HG02884 (cell line): ENCODE measurements at regions not wholly inside any gene's neighbourhood (a gene's known extent, or its start where the extent isn't known, plus 50 kb on each side); places are given as distances from the start of the nearest gene placed in this dataset.

ENCODE experiments used
- ATAC-seq: cut with Tn5 transposase; IDR thresholded peaks from one replicate; pipeline ENCODE4 v1.9.1; 2021; ENCODE audit warnings: mild to moderate bottlenecking, moderate library complexity; ENCODE audit not compliant: unreplicated experiment

- ATAC-seq: no peak
Measured at GRCh38 chr1:218024211-218024720, 260.8 kb upstream of the RRP15 start.

- ATAC-seq: no peak
Measured at GRCh38 chr1:218025454-218025853, 259.6 kb upstream of the RRP15 start.

DNA sequence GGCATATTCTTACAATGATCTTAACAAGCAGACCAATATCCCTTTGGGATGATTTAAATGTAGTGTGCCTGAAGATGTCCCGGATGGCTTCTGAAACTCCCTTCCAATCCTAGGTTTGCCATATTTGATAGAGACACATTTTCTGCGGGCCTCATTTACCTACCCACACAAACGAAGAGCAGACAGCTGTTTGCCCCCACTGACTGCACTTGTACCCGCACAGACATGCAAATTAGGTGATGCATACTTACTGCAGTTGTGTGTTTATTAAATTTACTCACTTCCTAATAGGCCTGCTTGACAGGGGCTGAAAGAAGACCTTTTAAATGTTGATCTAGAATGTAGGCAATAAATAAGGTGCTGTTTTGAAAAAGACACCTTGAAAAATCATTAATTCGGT lies 257.9 kb upstream of the RRP15 start:
- no peak for ATAC-seq

DNA sequence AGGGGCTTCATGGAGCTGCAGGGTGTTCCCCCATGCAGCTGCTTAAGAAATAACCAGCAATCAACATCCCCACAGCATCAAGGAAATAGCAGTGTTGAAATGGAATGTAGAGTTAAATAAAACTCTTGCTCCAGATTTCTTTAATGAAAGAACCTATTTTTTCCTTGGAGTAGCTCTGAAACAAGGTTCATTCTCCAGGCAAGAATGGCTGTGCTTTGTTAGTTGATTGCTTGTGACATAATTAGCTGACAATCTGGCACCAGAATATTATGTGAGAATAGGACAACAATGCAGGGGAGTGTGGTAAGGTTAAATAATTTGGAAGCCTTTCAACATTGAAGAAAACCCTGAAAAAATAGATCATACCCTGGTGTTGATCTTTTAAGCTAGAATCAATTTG lies 254.2 kb upstream of the RRP15 start:
- no peak for ATAC-seq

GRCh38 chr1:218031901-218032300 lies 253.2 kb upstream of the RRP15 start:
- ATAC-seq: no peak

GRCh38 chr1:218034468-218034867 lies 250.6 kb upstream of the RRP15 start:
- ATAC-seq: no peak

GRCh38 chr1:218048828-218049420 lies 236.2 kb upstream of the RRP15 start:
- ATAC-seq: no peak

DNA sequence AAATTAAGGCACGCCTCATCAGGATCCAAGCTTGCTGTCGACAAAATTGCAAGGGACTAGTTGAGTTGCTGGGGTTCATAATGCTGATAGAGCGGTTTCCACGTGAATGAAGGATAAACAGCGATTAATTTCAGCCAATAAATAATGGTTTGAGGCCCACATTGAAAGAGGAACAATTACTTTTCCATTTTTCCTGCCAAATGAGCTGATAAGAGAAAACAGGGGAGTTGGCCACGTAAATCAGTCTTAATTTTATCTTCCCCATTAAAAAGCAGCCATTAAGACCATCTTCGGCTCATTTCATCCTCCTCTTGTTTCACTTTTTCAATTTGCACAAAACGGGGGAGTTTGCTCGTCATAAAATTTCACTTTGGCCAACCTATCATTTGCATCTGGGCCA lies 235.5 kb upstream of the RRP15 start:
- ATAC-seq: no peak

- no peak for ATAC-seq
Measured at GRCh38 chr1:218058730-218059129, 226.4 kb upstream of the RRP15 start.

DNA sequence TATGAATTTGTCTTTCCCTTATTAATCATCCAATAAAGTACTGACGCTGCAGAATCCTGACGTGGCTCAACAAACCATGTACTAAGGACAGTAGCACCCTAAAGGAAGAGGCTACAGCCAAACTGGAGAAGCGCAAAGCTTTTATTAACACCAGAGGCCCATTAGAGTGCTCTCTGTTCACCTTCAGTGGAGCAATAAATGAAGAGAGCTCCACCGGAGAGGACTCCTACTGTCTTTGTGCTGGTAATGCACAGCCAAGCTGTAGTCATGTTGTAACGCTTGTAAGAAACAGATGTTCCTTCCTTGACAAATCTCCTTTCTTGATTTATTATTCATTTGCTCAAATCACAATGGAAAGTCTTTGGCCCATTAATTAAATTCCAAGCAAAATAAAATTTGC lies 220.7 kb upstream of the RRP15 start:
- ATAC-seq: no peak

DNA sequence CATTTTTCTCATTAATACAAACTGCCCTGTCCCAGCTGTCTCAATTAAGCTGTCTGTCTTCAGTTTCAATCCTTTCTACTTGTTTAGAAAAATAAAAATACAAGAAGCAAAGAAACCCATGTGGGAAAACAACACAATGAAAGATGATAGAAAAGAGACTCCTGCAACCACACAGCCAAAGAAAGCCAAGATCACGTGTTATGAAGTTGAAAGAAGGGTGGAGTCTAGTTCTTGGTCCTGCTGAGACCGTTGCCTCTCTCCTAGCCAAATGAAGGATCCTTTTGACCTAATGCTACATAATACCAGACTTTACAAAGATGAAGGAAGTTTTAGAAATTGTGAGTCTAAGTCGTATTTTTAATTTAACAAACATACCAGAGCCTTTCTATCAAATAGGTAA lies 218.8 kb upstream of the RRP15 start:
- ATAC-seq: no peak

- no peak for ATAC-seq
Measured at GRCh38 chr1:218068241-218068640, 216.9 kb upstream of the RRP15 start.

- no peak for ATAC-seq
Measured at GRCh38 chr1:218069180-218069579, 215.9 kb upstream of the RRP15 start.

DNA sequence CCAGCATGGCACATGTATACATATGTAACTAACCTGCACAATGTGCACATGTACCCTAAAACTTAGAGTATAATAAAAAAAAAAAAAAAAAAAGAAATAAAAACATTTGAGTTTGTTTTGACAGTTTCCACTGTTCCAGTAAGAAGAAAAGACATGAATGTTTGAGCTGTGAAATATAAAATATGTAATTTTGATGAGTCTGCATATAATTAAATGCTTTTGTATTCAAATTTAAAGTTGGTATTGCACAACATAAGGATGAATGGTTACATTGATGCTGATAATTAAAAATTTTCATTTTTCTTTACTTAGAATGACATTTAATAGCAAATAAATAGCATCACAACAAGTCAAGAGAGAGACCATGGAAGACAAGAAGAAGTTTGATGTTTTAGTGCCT lies 212.0 kb upstream of the RRP15 start:
- ATAC-seq: no peak

DNA sequence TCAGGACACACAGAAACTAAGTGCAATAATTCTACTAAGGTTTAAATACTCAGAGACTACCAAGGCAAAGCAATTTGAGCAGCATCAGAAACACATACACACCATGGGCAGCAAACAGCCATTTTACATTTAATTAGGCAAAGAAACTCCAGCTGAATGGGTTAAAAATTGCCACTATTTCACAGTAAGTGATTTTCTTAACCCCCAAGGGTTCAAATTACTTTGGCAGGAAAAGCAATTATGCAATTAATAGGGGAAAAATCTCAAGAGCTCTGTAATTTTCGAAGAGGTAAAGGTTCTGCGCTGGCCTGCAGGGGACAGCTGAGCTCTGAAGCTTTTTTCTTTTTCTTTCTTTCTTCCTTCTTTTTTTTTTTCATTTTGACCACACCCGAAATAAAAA lies 206.2 kb upstream of the RRP15 start:
- no peak for ATAC-seq

- no peak for ATAC-seq
Measured at GRCh38 chr1:218079347-218079746, 205.7 kb upstream of the RRP15 start.

GRCh38 chr1:218079820-218080219 lies 205.3 kb upstream of the RRP15 start:
- ATAC-seq: no peak

GRCh38 chr1:218080863-218081262 lies 204.2 kb upstream of the RRP15 start:
- ATAC-seq: no peak

- ATAC-seq: no peak
Measured at GRCh38 chr1:218081358-218081757, 203.7 kb upstream of the RRP15 start.

DNA sequence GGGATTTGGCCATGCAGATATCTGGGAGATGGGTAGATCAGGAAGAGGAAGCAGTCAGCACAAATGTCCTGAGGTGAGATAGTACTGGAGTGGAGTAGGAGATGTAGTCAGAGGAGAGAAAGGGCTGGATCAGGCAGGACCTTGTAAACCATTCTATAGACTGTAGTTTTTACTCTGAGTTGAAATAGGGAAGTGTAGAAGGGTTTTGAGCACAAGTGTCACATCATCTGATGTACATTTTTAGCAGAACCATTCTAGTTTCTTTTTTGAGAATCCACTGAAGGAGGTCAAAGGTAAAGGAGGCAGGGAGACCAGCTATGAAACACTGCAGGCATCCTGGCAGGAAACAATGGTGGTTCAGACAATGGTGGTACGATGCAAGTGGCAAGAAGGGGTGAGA lies 194.6 kb upstream of the RRP15 start:
- ATAC-seq: no peak

DNA sequence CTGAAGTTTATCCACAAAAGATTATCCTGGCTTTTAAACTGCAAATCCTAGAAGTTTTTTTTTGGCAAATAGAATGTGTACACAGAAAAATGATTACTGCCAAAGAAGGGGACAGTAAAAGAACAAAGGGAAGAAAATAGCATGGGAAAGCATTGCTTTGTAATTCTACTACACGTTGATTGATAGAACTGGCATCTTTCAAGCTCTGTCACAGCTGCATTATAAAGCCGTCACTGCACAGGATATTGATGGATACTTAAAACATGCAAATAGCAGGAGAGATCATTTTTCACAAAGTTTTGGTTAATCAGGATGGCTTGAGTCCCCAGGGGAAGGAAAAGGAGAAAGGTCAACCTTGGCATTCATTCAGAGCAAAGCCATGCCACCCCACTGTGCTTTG lies 183.7 kb upstream of the RRP15 start:
- no peak for ATAC-seq

- ATAC-seq: no peak
Measured at GRCh38 chr1:218108034-218108433, 177.1 kb upstream of the RRP15 start.

- ATAC-seq: no peak
Measured at GRCh38 chr1:218112862-218113261, 172.2 kb upstream of the RRP15 start.
